HFF-Myc (cell line): ENCODE measurements at regions not wholly inside any gene's neighbourhood (a gene's known extent, or its start where the extent isn't known, plus 50 kb on each side); places are given as distances from the start of the nearest gene placed in this dataset.
"Not testable (repeated sequence)": the region's sequence is repeated elsewhere in the genome, so short reads cannot be mapped to it uniquely, and the experiment has no call there.

Experiments
- DNase-seq: peaks from one replicate; pipeline ENCODE4 v3.0.0-alpha.2; 2011; ENCODE audit warnings: low read depth; ENCODE audit errors: extremely low read depth
- H3K4me3 ChIP-seq: replicated peaks from 2 replicates; pipeline ENCODE4 v1.5.1; 2011; ENCODE audit warnings: low read depth, mild to moderate bottlenecking, control low read depth, low read length
- CTCF ChIP-seq: IDR thresholded peaks from 2 replicates; pipeline ENCODE4 v1.5.1; 2012; ENCODE audit warnings: mild to moderate bottlenecking, low read depth, low read length, control low read depth; ENCODE audit errors: missing control alignments

DNA sequence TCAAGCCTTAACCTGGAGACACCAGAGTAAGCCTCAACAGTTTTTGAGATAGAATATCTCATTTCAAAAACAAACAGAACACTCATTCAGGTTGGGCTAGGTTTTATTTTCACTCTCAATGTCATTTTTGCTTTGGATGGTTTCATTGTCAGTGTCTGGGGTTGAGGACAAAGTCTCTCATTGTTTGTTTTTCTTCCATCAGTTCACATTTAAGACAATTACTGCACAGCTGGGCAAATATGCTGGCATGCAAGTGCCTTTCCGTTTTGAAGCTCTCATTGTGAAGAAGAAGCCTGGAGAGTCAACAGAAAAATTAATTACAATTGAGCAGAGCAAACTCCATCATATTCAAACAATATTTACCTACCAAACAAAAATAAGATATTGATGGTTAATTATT lies 1050.0 kb downstream of the TBL1XR1 start:
- DNase-seq, result no peak
- no peak overlapping the region for H3K4me3 ChIP-seq
- TF ChIP-seq CTCF, result no peak

DNA sequence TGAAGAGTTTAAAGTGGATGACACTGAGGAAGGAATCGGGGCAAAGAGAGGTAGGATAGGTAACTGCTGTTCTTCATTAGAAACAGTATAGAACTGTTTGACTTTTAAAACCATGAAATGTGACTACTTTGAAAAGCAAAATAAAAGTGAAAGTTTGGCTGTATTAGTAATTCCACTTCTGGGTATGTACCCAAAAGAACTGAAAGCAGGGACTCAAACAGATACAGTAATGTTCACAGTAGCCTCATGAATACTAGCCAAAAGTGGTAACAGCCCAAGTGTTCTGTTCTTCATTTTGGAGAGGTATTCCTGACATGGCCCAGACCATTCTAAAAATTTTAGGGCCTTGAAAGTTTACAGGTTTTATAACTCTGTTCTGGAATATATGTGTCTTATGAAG lies 1055.4 kb downstream of the TBL1XR1 start:
- no peak for DNase-seq

GRCh38 chr3:176120507-176120906 lies 1076.8 kb downstream of the TBL1XR1 start:
- H3K4me3 ChIP-seq, result no peak overlapping the region
- no peak for TF ChIP-seq CTCF
- DNase-seq, result no peak

More for the DNA sequence above, 1055.4 kb downstream of the TBL1XR1 start:
- H3K4me3 ChIP-seq, result no peak overlapping the region
- no peak for TF ChIP-seq CTCF

DNA sequence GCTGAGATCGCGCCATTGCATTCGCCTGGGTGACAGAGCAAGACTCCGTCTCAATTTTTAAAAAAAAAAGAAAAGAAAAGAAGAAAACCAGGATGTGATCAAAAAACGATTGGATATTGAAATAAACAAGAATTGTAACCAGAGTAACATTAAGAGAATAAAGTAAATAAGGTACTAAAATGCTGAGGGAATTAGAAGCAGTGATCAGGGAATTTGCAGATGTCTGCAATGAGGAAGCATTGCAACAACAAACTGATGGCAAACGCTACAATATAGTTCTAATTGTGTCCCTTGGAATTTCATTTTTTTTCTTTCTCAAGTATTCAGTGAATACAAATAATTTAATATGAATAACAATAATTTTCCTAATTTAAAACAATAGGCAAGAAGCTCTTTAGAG lies 1077.5 kb downstream of the TBL1XR1 start:
- TF ChIP-seq CTCF, result no peak
- no peak for DNase-seq
- H3K4me3 ChIP-seq, result no peak overlapping the region

DNA sequence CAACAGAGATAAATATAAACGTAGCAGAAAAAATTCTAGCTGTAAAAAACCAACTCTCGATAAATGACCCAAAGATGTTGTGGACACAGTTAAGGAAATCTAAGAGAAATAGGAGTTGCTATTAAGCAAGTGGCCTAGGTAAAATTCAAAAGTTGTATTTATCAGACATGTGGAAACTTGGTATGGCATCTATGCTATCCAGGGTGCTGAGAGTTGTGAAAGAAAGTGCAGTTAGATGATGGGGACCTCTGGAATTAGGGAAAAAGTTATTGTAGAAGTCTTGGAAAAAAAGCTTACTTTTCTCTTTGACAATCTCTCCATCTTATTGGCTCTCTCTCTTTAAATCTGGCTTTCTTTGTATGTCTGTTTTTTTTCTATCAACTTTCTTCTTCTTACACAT lies 1090.9 kb downstream of the TBL1XR1 start:
- no peak for TF ChIP-seq CTCF
- H3K4me3 ChIP-seq, result no peak overlapping the region
- DNase-seq, result no peak

- TF ChIP-seq CTCF, result no peak
- no peak overlapping the region for H3K4me3 ChIP-seq
- DNase-seq, result no peak
Observed at GRCh38 chr3:176097027-176097426, 1100.3 kb downstream of the TBL1XR1 start.

- not testable (repeated sequence) for H3K4me3 ChIP-seq
Observed at GRCh38 chr3:176093892-176094291, 1103.4 kb downstream of the TBL1XR1 start.

More at GRCh38 chr3:176093892-176094291, 1103.4 kb downstream of the TBL1XR1 start:
- not testable (repeated sequence) for DNase-seq
